A172 (cell line): ENCODE measurements at regions not wholly inside any gene's neighbourhood (a gene's known extent, or its start where the extent isn't known, plus 50 kb on each side); places are given as distances from the start of the nearest gene placed in this dataset.
A peak's percentile ranks its signal among the peaks of the same experiment; 100 is the strongest.

Source experiments
- DNase-seq: peaks from one replicate; pipeline ENCODE4 v3.0.0-alpha.2; 2015; ENCODE audit warnings: low spot score

GRCh38 chr7:42758124-42758523 is 153.7 kb downstream of the C7orf25 start:
- no peak for DNase-seq

GRCh38 chr7:42756841-42757240 is 155.0 kb downstream of the C7orf25 start:
- DNase-seq, result no peak

- DNase-seq, result no peak
Observed at GRCh38 chr7:42753811-42754363, 158.0 kb downstream of the C7orf25 start.

GRCh38 chr7:42753367-42753766 is 158.5 kb downstream of the C7orf25 start:
- DNase-seq, result no peak

GRCh38 chr7:42750172-42750571 is 161.7 kb downstream of the C7orf25 start:
- no peak for DNase-seq

- DNase-seq, result no peak
Observed at GRCh38 chr7:42747044-42747443, 164.8 kb downstream of the C7orf25 start.

GRCh38 chr7:42746214-42746613 is 165.7 kb downstream of the C7orf25 start:
- peak; percentile 69 for DNase-seq

- DNase-seq, result no peak
Observed at GRCh38 chr7:42745357-42746059, 166.4 kb downstream of the C7orf25 start.

- no peak for DNase-seq
Observed at GRCh38 chr7:42744746-42745145, 167.1 kb downstream of the C7orf25 start.

GRCh38 chr7:42743077-42743858 is 168.6 kb downstream of the C7orf25 start:
- no peak for DNase-seq

GRCh38 chr7:42742318-42742717 is 169.6 kb downstream of the C7orf25 start:
- no peak for DNase-seq

GRCh38 chr7:42740408-42740807 is 171.5 kb downstream of the C7orf25 start:
- DNase-seq, result no peak

GRCh38 chr7:42739638-42740037 is 172.2 kb downstream of the C7orf25 start:
- DNase-seq, result no peak

- DNase-seq, result no peak
Observed at GRCh38 chr7:42736931-42737330, 174.9 kb downstream of the C7orf25 start.

- DNase-seq, result peak; percentile 31
Observed at GRCh38 chr7:42735081-42735480, 176.8 kb downstream of the C7orf25 start.

- DNase-seq, result peak; percentile 70
Observed at GRCh38 chr7:42734568-42734967, 177.3 kb downstream of the C7orf25 start.

- no peak for DNase-seq
Observed at GRCh38 chr7:42733040-42733439, 178.8 kb downstream of the C7orf25 start.

GRCh38 chr7:42730586-42730985 is 181.3 kb downstream of the C7orf25 start:
- DNase-seq, result no peak

GRCh38 chr7:42729053-42729765 is 182.7 kb downstream of the C7orf25 start:
- DNase-seq, result no peak

- no peak for DNase-seq
Observed at GRCh38 chr7:42727451-42727850, 184.4 kb downstream of the C7orf25 start.

- DNase-seq, result no peak
Observed at GRCh38 chr7:42726066-42726785, 185.6 kb downstream of the C7orf25 start.

- DNase-seq, result no peak
Observed at GRCh38 chr7:42722716-42723115, 189.2 kb downstream of the C7orf25 start.
